ENCODE measurements at regions not wholly inside any gene's neighbourhood (a gene's known extent, or its start where the extent isn't known, plus 50 kb on each side); places are given as distances from the start of the nearest gene placed in this dataset.

GRCh38 chr7:153473185-153473584 is 579.0 kb upstream of the DPP6 start:
- TF ChIP-seq, protein P1, sequence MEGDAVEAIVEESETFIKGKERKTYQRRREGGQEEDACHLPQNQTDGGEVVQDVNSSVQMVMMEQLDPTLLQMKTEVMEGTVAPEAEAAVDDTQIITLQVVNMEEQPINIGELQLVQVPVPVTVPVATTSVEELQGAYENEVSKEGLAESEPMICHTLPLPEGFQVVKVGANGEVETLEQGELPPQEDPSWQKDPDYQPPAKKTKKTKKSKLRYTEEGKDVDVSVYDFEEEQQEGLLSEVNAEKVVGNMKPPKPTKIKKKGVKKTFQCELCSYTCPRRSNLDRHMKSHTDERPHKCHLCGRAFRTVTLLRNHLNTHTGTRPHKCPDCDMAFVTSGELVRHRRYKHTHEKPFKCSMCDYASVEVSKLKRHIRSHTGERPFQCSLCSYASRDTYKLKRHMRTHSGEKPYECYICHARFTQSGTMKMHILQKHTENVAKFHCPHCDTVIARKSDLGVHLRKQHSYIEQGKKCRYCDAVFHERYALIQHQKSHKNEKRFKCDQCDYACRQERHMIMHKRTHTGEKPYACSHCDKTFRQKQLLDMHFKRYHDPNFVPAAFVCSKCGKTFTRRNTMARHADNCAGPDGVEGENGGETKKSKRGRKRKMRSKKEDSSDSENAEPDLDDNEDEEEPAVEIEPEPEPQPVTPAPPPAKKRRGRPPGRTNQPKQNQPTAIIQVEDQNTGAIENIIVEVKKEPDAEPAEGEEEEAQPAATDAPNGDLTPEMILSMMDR (IDR thresholded peaks at IDR 0.05; ENCODE audit: insufficient read depth, low read depth, low read length) = no peak
- no peak for DNase-seq (ENCODE audit: low read depth)

DNA sequence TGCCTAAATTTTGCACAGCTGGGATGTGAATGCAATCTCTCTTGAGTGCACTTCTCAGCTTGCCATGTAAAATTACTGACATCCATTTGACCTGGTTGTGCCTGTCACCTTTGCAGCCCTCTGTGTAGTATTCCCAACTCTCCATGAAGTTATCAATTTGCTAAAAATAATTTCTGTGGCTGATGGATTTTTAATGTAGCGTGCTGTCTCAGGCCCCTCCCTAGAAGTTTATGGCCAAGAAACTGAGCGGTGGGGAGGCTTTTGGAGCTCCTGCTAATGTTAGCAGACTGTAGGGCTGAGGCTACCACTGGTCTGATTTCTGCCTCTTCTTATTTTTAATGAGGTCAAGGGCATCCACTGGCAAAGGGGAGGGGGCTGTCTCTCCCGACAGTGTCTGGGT is 577.0 kb upstream of the DPP6 start:
- TF ChIP-seq, protein P1 (IDR thresholded peaks at IDR 0.05; ENCODE audit: insufficient read depth, low read depth, low read length) = no peak
- DNase-seq (ENCODE audit: low read depth) = no peak
- H3K4me3 ChIP-seq (ENCODE audit: low read depth, low read length) = no peak overlapping the region

More at GRCh38 chr7:153473185-153473584, 579.0 kb upstream of the DPP6 start:
- no peak overlapping the region for H3K4me3 ChIP-seq (ENCODE audit: low read depth, low read length)

GRCh38 chr7:153476166-153476565 is 576.0 kb upstream of the DPP6 start:
- DNase-seq (ENCODE audit: low read depth) = no peak
- no peak overlapping the region for H3K4me3 ChIP-seq (ENCODE audit: low read depth, low read length)
- TF ChIP-seq, protein P1 (IDR thresholded peaks at IDR 0.05; ENCODE audit: insufficient read depth, low read depth, low read length) = no peak

DNA sequence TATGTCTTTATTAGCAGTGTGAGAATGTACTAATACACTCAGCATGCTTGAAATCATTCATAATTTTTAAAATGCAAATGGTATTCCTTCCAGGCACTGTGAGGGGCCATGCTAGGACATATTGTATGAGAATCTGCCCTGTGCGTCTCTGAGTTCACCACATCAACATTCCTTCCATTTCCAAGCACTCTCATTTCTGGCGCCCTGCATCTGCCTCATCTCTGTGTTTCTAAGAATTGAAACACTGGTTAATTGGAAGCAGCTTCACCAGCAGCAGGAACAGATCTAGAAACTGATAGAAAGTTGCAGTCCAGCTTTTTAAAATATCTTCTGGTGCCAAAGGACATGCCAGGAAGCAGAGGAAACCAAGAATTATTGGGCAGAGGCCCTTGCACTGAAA is 555.9 kb upstream of the DPP6 start:
- TF ChIP-seq, protein P1 (IDR thresholded peaks at IDR 0.05; ENCODE audit: insufficient read depth, low read depth, low read length) = no peak
- no peak for DNase-seq (ENCODE audit: low read depth)

GRCh38 chr7:153503093-153503492 is 549.1 kb upstream of the DPP6 start:
- no peak overlapping the region for H3K4me3 ChIP-seq (ENCODE audit: low read depth, low read length)
- DNase-seq (ENCODE audit: low read depth) = no peak
- TF ChIP-seq, protein P1 (IDR thresholded peaks at IDR 0.05; ENCODE audit: insufficient read depth, low read depth, low read length) = no peak

More for the DNA sequence above, 555.9 kb upstream of the DPP6 start:
- H3K4me3 ChIP-seq (ENCODE audit: low read depth, low read length) = no peak overlapping the region

- TF ChIP-seq, protein P1 (IDR thresholded peaks at IDR 0.05; ENCODE audit: insufficient read depth, low read depth, low read length) = no peak
- H3K4me3 ChIP-seq (ENCODE audit: low read depth, low read length) = no peak overlapping the region
- no peak for DNase-seq (ENCODE audit: low read depth)
These were observed 547.7 kb upstream of the DPP6 start for GRCh38 chr7:153504288-153505075.
